HepG2 (cell line): ENCODE measurements at regions not wholly inside any gene's neighbourhood (a gene's known extent, or its start where the extent isn't known, plus 50 kb on each side); places are given as distances from the start of the nearest gene placed in this dataset.

Experiments
- ATAD3A ChIP-seq: sonication (generic); formaldehyde crosslinking; IDR thresholded peaks from 2 replicates; pipeline ENCODE4 v1.4.0; 2020; ENCODE audit warnings: missing genetic modification reagents
- HNF4A ChIP-seq: sonication (generic); formaldehyde crosslinking; IDR thresholded peaks from 2 replicates; pipeline ENCODE4 v1.4.0; 2020; ENCODE audit warnings: missing genetic modification reagents
- HNRNPK ChIP-seq: fragments of 200-400 bp; formaldehyde crosslinking; IDR thresholded peaks from 2 replicates; pipeline ENCODE4 v1.6.1; 2018; ENCODE audit warnings: low read length, low read depth, moderate library complexity, mild to moderate bottlenecking; ENCODE audit not compliant: poor library complexity, severe bottlenecking
- ZNF17 ChIP-seq: sonication (generic); formaldehyde crosslinking; IDR thresholded peaks from 2 replicates; pipeline ENCODE4 v1.5.0; 2020; ENCODE audit warnings: mild to moderate bottlenecking, missing genetic modification reagents
- ZNF180 ChIP-seq: sonication (generic); formaldehyde crosslinking; IDR thresholded peaks from 2 replicates; pipeline ENCODE4 v1.4.0; 2020; ENCODE audit warnings: low read depth, missing genetic modification reagents, borderline replicate concordance
- ZNF777 ChIP-seq: sonication (generic); formaldehyde crosslinking; IDR thresholded peaks from 2 replicates; pipeline ENCODE4 v1.4.0; 2020; ENCODE audit warnings: missing genetic modification reagents
- ZSCAN20 ChIP-seq: sonication (generic); formaldehyde crosslinking; IDR thresholded peaks from 2 replicates; pipeline ENCODE4 v1.4.0; 2020; ENCODE audit warnings: missing genetic modification reagents, mild to moderate bottlenecking, borderline replicate concordance
- TF ChIP-seq, protein P1 (sequence below), 2 experiments: fragments of 450-650 bp in 1 of 2; sonication (generic) in 1 of 2; formaldehyde crosslinking in 1 of 2; IDR thresholded peaks; 2 replicates each; pipeline versions ENCODE4 v1.6.1 to v1.8.0; 2016 to 2022; ENCODE audit warnings: antibody characterized with exemption in 1 of 2, mild to moderate bottlenecking in 1 of 2, missing genetic modification reagents in 1 of 2
- TF ChIP-seq, protein P2 (sequence below): sonication (generic); formaldehyde crosslinking; IDR thresholded peaks from 2 replicates; pipeline ENCODE4 v1.4.0; 2020; ENCODE audit warnings: missing genetic modification reagents

DNA sequence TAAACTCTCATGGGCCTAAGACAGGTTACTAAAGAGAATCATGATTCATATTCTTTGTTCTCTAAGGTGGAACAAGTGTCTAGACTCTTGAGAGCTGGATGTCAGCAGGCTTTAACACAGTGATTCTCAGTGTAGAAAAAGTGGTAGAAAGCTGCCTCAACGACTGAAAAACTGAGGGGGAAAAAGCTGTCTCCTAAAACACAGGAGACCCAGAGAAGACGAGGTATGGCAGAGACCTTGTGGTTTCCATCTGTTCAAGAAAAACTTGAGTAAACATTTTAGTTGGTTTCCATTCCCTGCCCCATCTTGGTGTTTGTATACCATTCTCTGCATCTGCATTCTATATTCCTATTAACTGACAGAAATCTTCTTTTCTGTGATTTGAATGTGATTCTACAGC, 57.6 kb upstream of the MAP3K7 start (continued):
- TF ChIP-seq, protein P1, sequence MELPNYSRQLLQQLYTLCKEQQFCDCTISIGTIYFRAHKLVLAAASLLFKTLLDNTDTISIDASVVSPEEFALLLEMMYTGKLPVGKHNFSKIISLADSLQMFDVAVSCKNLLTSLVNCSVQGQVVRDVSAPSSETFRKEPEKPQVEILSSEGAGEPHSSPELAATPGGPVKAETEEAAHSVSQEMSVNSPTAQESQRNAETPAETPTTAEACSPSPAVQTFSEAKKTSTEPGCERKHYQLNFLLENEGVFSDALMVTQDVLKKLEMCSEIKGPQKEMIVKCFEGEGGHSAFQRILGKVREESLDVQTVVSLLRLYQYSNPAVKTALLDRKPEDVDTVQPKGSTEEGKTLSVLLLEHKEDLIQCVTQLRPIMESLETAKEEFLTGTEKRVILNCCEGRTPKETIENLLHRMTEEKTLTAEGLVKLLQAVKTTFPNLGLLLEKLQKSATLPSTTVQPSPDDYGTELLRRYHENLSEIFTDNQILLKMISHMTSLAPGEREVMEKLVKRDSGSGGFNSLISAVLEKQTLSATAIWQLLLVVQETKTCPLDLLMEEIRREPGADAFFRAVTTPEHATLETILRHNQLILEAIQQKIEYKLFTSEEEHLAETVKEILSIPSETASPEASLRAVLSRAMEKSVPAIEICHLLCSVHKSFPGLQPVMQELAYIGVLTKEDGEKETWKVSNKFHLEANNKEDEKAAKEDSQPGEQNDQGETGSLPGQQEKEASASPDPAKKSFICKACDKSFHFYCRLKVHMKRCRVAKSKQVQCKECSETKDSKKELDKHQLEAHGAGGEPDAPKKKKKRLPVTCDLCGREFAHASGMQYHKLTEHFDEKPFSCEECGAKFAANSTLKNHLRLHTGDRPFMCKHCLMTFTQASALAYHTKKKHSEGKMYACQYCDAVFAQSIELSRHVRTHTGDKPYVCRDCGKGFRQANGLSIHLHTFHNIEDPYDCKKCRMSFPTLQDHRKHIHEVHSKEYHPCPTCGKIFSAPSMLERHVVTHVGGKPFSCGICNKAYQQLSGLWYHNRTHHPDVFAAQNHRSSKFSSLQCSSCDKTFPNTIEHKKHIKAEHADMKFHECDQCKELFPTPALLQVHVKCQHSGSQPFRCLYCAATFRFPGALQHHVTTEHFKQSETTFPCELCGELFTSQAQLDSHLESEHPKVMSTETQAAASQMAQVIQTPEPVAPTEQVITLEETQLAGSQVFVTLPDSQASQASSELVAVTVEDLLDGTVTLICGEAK (IDR thresholded peaks at IDR 0.05), result no peak
- TF ChIP-seq, protein P1 (CRISPR knock-in tag; IDR thresholded peaks at IDR 0.05), result no peak
- TF ChIP-seq HNF4A (CRISPR knock-in tag) (no peak), ATAD3A (no peak), HNRNPK (no peak), ZNF17 (CRISPR knock-in tag) (no peak), ZSCAN20 (CRISPR knock-in tag) (no peak), ZNF180 (CRISPR knock-in tag) (no peak), ZNF777 (CRISPR knock-in tag) (no peak)
- TF ChIP-seq, protein P2, sequence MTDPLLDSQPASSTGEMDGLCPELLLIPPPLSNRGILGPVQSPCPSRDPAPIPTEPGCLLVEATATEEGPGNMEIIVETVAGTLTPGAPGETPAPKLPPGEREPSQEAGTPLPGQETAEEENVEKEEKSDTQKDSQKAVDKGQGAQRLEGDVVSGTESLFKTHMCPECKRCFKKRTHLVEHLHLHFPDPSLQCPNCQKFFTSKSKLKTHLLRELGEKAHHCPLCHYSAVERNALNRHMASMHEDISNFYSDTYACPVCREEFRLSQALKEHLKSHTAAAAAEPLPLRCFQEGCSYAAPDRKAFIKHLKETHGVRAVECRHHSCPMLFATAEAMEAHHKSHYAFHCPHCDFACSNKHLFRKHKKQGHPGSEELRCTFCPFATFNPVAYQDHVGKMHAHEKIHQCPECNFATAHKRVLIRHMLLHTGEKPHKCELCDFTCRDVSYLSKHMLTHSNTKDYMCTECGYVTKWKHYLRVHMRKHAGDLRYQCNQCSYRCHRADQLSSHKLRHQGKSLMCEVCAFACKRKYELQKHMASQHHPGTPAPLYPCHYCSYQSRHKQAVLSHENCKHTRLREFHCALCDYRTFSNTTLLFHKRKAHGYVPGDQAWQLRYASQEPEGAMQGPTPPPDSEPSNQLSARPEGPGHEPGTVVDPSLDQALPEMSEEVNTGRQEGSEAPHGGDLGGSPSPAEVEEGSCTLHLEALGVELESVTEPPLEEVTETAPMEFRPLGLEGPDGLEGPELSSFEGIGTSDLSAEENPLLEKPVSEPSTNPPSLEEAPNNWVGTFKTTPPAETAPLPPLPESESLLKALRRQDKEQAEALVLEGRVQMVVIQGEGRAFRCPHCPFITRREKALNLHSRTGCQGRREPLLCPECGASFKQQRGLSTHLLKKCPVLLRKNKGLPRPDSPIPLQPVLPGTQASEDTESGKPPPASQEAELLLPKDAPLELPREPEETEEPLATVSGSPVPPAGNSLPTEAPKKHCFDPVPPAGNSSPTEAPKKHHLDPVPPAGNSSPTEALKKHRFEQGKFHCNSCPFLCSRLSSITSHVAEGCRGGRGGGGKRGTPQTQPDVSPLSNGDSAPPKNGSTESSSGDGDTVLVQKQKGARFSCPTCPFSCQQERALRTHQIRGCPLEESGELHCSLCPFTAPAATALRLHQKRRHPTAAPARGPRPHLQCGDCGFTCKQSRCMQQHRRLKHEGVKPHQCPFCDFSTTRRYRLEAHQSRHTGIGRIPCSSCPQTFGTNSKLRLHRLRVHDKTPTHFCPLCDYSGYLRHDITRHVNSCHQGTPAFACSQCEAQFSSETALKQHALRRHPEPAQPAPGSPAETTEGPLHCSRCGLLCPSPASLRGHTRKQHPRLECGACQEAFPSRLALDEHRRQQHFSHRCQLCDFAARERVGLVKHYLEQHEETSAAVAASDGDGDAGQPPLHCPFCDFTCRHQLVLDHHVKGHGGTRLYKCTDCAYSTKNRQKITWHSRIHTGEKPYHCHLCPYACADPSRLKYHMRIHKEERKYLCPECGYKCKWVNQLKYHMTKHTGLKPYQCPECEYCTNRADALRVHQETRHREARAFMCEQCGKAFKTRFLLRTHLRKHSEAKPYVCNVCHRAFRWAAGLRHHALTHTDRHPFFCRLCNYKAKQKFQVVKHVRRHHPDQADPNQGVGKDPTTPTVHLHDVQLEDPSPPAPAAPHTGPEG (CRISPR knock-in tag), result no peak
